Inferior parietal cortex (tissue), 1 donor: ENCODE measurements at regions not wholly inside any gene's neighbourhood (a gene's known extent, or its start where the extent isn't known, plus 50 kb on each side); places are given as distances from the start of the nearest gene placed in this dataset.
"Not testable (repeated sequence)": the region's sequence is repeated elsewhere in the genome, so short reads cannot be mapped to it uniquely, and the experiment has no call there.

Experiments used
- DNase-seq: peaks from one replicate; pipeline ENCODE4 v3.0.0-alpha.2; 2016; ENCODE audit errors: extremely low spot score

- DNase-seq: no peak
Measured at GRCh38 chr6:14754751-14755513, 490.9 kb upstream of the JARID2 start.

GRCh38 chr6:14756340-14756739, 489.5 kb upstream of the JARID2 start:
- DNase-seq: no peak

- no peak for DNase-seq
Measured at GRCh38 chr6:14757014-14757413, 488.9 kb upstream of the JARID2 start.

GRCh38 chr6:14757418-14757817, 488.5 kb upstream of the JARID2 start:
- no peak for DNase-seq

DNA sequence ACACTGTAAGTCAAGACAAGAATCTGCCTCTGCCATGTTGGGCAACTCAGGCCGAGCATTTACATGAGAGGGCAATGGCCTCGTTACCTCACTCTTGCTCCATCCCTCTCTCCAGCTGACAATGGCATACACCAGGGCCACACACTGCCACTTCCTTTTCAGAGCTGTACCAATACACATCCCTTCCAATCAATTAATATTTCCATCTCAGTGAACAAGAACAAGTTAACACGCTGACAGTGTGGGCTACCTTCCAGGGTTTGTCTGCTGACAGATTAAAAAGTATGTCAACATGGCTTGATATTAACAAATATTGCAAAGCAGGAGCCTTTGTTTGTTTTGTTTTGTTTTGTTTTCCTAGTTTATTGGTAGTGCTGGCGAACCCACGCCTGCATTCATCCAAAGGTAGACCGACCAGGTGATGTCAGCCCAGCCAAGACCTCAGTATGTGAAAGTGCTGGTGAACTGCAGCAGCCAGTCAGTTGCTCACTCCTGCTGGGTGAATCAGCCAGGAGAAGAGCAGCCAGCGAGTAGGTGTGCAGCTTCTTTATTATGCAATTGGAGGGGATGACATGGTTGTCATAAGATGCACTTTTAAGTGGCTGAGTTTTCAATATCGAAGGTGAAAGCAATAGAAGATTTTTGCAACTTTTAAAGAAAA, 487.3 kb upstream of the JARID2 start:
- no peak for DNase-seq

DNA sequence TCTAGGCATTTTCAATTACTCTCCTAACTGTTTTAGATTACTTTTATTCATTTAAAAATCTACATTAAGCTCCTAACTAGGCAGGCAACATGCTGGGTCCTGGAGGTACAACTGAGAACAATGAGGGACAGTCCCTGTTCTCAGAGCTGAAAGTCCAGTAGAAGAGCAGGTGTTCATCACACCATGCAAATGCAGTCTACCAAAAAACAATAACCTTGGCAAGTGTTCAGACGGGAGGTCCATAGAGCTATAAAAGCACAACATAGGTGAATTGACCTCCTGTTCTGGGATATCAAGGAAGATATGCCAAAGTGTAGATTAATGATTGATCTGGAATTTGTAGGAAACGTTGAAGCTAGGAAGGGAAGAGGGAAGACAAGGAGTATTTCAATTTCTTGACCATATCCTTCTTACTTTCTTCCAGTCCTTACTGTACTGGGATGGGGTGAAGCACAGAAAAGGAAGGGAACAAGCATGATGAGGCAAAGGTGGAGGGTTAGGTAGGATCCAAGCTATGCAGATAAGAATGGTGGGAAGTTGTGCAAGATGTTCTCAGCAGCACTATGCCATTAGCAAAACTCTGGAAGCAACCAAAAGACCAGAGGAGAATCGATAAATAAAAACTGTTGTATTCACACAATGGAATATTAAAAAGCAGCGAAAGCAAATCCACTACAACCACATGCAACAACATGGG, 485.7 kb upstream of the JARID2 start:
- DNase-seq: no peak

GRCh38 chr6:14762077-14762476, 483.8 kb upstream of the JARID2 start:
- DNase-seq: no peak

GRCh38 chr6:14763139-14763538, 482.7 kb upstream of the JARID2 start:
- no peak for DNase-seq

DNA sequence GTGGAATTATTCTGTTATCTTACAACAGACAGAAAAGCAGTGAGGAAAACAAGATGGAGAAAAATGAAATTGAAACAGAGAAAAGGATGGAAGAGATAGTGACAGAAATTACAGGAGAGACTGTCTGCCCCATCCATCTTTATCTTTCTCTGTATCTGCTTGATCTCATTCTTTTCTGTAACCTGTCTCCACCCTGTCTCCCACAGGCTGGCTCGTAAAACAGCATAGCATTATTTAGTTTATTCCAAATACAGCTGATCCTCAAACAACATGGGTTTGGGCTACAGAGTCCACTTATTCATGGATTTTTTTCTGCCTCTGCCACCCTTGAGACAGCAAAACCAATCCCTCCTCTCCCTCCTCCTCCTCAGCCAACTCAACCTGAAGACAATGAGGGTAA, 482.3 kb upstream of the JARID2 start:
- DNase-seq: no peak

DNA sequence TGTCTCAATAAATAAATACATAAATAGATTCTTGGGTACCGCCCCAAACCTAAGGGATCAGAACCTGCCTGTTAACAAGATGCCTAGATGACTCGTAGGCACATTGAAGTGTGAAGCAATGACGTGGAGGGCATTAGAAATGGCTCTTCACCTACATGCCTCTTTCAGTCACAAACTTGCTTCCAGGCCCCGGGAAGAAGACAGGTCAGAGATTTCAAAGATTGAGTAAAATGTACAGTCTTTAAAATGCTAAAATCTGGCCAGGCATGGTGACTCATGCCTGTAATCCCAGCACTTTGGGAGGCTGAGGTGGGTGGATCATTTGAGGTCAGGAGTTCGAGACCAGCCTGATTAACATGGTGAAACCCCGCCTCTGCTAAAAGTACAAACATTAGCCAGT, 480.8 kb upstream of the JARID2 start:
- DNase-seq: no peak

GRCh38 chr6:14765721-14766390, 480.0 kb upstream of the JARID2 start:
- no peak for DNase-seq

GRCh38 chr6:14766391-14766994, 479.4 kb upstream of the JARID2 start:
- DNase-seq: no peak

- no peak for DNase-seq
Measured at GRCh38 chr6:14767226-14767625, 478.6 kb upstream of the JARID2 start.

- DNase-seq: no peak
Measured at GRCh38 chr6:14770040-14770439, 475.8 kb upstream of the JARID2 start.

GRCh38 chr6:14770572-14770971, 475.3 kb upstream of the JARID2 start:
- no peak for DNase-seq

DNA sequence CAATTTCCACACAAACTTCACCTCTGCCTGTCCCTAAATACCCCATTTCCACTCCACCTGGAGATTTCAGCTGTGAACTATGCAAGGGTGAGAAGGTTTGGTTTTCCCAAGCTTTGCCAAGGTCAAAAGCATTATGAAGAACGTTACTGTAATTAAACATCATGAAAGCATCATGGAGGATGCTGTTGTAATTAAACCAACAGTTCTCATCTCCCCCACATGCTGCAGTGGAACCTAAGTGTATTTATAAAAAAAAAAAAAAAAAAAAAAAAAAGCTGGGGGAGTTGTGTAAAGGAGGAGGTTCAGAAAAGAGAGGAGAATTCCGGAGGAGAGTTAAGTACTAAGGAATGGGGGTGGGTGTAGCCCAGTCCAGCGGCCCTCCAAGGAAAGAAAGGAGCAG, 474.9 kb upstream of the JARID2 start:
- no peak for DNase-seq

- DNase-seq: no peak
Measured at GRCh38 chr6:14772188-14772587, 473.7 kb upstream of the JARID2 start.

DNA sequence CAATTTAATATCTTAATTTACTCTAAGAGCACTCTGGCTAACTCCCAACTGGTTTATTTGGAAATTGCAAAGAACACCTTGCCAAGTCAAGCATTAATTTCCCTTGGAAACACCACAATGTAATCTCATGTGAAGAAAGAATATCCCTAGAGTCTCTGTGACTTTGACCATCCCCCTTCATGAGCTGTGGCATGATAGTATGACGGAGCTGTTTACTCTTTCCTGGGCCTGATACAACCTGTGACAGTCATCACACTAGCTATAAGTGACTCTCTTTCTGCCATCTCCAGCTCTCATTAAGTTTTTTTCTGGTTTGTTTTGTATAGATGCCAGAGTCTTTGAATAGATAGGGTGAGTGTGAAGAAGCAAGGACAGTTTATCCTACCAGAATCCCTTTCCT, 470.3 kb upstream of the JARID2 start:
- DNase-seq: no peak

DNA sequence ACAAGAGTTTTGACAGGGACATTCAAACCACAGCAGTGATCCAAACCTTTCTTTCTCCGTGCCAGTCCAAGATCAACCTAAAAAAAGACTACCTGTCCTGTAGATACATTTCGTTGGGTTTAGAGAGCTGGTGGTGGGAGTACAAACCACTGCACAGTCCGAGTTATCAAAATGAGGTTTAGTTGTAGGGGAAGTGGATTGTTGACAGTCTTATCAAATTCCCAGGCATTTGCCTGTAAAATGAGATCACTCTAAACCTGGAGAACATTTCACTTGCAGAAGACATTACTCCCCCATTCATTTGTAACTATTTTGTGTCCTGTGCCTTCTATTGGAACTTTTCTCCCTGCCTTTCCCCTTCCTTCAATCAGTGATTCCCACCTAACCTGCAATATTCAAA, 469.6 kb upstream of the JARID2 start:
- no peak for DNase-seq

DNA sequence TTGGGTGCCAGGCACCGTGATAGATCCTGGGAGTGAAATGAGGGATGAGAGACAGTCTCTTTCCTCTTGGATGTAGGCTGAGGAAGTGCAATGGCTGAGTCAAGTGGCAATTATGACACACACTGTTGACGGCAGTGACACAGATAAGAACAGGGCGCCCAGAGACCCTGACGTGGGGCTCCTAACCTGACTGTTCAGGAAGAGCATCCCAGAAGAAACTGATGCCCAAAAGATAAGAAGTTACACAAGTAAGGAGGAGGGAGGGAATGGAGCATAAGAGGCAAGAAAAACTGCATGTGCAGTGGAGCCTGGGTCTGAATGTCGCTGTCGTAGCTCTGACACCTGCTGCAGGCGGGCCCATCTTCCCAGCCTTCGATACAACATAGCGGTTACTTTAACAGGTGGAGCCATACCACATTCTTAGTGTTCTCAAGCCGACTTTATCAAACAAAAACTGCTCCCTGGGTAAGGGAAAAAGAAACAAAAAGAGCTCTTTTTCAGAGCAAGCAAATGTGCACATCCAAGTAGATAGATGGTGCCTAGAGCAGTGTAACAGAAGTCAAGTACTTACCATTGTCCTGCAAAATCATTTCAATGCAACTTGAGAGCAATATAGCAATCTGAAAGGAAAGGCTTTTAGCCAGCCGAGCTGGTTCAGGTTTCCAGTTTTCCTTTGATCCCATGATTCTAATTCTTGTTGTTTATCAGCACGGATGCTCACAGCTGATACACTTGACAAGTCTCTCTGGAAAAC, 463.9 kb upstream of the JARID2 start:
- no peak for DNase-seq

GRCh38 chr6:14782921-14783464, 462.9 kb upstream of the JARID2 start:
- DNase-seq: not testable (repeated sequence)
